ENCODE measurements at regions not wholly inside any gene's neighbourhood (a gene's known extent, or its start where the extent isn't known, plus 50 kb on each side); places are given as distances from the start of the nearest gene placed in this dataset.
A peak's percentile ranks its signal among the peaks of the same experiment; 100 is the strongest.

DNA sequence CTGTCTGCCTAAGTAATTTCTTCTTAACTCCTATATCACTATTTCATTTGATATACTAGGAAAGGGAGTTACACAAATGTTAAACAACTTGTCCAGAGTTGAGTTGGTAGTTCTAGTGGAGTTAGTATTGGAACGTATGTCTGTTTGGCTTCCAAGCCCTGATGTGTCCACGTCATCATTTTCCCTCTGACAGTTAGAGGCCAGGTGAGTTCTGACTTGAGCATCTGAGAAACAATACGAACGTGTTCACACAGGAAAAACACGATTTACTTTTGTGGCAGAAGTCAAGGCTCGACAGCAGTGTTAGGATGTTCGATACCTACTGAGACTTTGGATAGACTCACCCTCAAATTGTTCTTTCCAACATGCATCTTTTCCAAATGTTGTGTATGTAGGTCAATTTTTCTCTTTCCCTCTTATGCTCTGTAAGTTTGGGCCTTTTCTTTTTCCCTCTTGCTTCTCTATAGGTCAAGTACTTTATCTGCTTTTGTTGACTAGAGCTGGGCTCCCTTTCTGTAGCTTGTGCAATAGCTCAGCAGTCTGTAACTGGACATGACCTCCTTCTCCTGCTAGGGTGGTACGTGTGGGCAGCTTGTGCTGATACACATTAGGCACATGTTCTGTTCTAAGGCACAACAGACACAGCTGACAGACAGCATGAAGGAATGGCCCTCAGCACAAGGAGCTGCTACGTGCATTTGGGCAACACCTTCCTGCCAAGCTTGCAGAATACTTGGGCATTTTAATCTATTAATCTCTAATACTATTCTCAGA is 222.9 kb downstream of the PTEN start:
- no peak for DNase-seq

DNA sequence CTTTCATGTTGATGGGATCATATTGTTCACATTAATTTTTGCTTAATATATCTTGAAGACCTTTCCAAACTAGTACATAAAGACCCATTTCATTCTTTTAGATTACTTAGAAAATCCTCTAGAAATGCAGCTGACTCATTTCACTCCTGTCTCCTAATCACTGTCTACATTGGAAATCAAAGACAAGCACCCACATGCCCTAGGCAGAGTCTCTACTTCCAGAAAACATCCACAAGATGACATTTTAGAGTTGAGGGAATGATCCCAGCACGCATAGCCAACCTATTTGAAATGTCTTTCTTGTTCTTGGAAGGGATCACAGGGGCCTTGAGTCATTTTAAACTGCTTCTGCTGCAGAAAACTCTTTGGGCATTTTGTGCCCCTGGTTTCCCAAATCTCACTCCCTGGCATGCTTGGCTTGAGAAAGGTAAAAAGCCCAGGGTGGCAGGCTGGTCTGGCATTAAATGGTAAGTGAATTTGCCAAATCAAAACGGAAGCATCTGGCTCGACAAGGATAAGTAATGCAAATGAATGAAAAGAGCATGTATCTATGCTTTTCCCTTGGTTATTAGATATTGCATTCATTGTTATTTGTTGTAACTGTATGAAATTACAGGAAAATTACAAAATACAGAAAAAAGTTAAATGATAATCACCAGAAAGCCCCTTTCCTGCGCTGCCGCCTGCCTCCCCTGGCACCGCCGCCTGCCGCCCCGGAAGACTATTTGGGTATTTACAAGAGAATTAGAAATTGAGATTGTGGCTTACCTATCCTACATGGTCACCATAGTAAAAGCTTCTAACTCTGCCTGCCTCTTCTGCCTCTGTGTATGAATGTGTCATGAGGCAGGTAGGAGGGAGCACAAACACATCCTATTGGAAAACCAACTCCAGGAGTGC is 225.3 kb downstream of the PTEN start:
- no peak for DNase-seq

- no peak for DNase-seq
Observed at GRCh38 chr10:88089498-88089897, 226.1 kb downstream of the PTEN start.

DNA sequence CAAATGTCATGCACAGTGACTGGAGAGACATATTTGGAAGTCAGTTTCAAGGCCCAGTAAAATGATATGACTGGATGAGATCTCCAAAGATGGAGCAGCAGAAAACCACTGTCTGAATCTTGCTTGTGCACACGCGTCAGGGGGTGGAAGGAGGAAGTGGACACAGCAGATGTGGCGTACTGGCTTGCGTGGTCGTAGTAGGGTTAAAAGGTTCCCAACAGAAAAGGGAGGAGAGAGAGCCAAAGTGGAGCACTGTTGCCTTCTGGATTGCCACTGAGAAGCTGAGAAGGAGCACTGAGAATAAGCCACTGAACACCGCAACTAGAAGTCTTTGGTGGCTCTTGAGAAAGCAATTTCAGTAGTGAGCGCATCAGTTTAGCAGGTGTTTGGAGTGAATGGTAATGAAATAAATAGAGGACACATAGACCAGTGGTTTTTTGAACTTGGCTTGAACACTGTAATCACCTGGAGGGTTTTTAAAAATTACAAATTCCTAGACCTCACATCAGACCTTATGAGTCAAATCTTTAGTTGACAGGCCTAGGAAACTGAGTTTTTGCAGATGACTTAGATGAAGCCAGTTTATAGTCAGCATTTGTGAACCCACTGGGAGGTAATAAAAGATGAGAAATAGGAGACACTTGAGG is 227.3 kb downstream of the PTEN start:
- DNase-seq = no peak

DNA sequence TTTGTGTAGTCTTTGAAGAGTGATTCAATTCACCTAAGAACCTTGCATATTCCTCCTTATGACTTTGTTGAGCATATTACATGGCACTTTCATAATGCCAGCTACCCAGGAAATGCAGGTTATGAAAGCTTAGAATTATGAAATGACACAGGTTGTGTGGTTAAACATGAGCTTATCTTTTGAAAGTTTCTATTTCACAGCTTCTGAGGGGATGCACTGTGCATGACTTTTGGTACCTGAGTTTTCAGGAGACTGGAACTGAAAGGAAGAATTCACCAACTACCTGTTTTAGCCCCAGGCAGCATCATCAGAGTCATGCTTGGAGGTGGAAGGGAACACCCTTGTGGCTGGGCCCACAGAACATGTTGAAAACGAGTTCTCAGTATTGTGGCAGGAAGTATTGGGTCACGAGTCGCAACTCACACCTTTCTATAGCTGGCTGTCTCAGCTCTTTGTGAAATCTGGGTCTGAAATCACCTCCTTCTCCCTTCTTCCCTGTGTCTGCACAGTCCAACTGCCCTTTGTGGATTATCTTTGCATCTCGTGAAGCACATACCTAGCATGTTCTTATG is 228.2 kb downstream of the PTEN start:
- DNase-seq = peak; percentile 71 to 75

GRCh38 chr10:88092265-88092664 is 228.8 kb downstream of the PTEN start:
- DNase-seq = no peak

DNA sequence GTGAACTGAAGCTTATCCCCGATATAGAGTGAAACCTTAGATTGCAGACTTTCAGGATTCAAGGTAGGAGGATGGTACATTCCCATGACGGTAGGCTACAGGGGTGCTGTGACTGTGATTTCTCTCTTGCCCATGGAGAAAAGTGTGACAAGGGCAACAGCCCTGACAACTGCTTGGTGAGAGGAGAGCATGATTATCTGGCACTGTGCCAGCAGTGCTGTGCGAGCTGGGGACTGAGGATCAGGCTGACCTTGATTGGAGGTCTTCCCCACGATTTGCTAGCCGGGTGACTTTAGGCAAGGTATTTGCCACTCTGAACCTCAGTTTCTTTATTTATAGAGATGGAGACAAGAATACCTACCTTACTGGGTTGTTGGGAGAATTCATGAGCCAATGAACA is 229.5 kb downstream of the PTEN start:
- DNase-seq = no peak

DNA sequence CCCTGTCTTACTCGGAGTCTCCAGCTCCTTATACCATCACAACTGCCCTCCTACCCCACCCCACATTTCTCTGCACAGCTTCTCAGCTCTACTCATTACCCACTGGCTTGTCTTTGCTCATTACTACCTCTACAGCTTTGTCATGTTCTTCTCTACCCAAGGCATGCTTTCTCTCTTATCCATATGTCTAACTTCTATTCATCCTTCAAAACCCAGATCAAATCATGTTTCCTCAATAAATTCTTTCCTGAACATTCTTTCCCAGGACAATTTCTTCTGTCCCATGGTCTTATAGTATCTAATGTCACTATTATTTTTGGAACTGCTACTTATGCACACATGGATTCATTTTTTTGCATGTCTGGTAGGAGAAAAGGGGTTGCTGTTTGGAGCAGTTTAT is 231.4 kb downstream of the PTEN start:
- no peak for DNase-seq

- no peak for DNase-seq
Observed at GRCh38 chr10:88095223-88095721, 231.8 kb downstream of the PTEN start.

- DNase-seq = no peak
Observed at GRCh38 chr10:88095778-88096431, 232.5 kb downstream of the PTEN start.

GRCh38 chr10:88097092-88097516 is 233.7 kb downstream of the PTEN start:
- DNase-seq = no peak

- no peak for DNase-seq
Observed at GRCh38 chr10:88097536-88097935, 234.1 kb downstream of the PTEN start.

DNA sequence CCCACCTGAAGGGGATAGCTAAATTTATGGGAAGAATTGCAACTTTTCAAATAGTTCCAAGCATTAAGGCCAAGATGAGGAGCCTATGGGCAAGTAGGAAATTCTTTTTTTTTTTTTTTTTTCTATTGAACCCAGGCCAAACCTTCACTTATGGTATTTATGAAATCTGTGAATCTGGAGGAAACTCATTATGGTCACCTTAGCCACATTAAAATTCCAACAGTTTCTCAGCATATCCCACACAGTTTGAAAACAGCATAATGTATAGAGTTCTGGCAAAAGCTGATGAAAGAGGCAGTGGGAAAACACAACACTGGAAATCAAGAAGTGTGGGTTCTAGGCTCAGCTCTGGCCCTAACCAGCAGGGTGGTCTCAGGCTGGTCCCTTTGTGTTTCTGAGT is 236.9 kb downstream of the PTEN start:
- no peak for DNase-seq

- no peak for DNase-seq
Observed at GRCh38 chr10:88101666-88102065, 238.2 kb downstream of the PTEN start.

DNA sequence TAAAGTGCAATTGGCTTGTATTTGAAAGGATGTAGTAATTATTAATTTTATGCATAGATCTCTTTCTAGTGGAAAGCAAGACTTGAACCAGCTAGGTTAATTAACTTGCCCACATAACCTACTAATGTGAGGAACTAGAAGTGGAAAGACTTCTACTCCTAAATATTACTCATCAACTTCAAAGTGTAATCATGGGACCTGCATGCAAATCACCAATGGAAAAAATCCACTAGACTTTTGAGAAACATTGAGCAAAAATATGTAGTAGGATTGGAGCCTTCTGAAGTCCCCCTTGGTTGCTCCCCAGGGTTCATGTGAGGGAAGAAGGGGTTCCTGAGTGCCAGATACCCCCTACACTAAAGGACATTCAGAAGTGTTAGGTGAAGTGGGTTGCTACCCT is 240.2 kb downstream of the PTEN start:
- no peak for DNase-seq

GRCh38 chr10:88104223-88104622 is 240.8 kb downstream of the PTEN start:
- no peak for DNase-seq

DNA sequence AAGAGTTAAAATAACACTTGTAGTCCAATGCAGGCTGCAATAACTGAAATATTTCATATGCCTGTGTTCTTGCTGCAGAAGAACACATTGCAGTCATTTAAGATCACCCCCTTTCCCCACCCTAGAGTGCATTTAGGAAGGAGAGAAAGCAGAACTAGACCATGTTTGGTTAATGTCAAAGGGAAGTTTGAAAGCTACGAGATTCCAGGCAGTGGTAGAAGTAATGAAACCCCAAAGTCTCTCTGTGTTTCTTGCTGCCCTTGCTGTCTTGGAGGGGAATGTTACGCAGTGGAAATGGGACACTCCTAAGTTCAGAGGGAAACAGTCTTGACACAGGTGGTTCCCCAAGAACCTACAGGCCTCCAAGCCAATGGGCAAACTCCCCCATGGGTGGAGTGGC is 242.9 kb downstream of the PTEN start:
- no peak for DNase-seq

GRCh38 chr10:88107296-88108097 is 244.1 kb downstream of the PTEN start:
- DNase-seq = no peak

GRCh38 chr10:88108115-88108610 is 244.7 kb downstream of the PTEN start:
- peak; percentile 9 to 70 for DNase-seq

GRCh38 chr10:88110355-88110754 is 246.9 kb downstream of the PTEN start:
- no peak for DNase-seq

GRCh38 chr10:88110822-88111221 is 247.4 kb downstream of the PTEN start:
- DNase-seq = no peak
